Mammary epithelial cell (primary cell): ENCODE measurements at regions not wholly inside any gene's neighbourhood (a gene's known extent, or its start where the extent isn't known, plus 50 kb on each side); places are given as distances from the start of the nearest gene placed in this dataset.

ENCODE experiments used
- CTCF ChIP-seq, 2 donors: IDR thresholded peaks in 1 of 2; conservative IDR thresholded peaks in 1 of 2; 2 replicates each; pipeline ENCODE4 v1.5.1; 2011 to 2012; ENCODE audit warnings: inconsistent platforms in 2 of 2, low read length in 2 of 2, mild to moderate bottlenecking in 2 of 2, control low read depth in 1 of 2, low read depth in 1 of 2; ENCODE audit not compliant: insufficient read depth in 1 of 2; ENCODE audit errors: extremely low read depth in 1 of 2
- EZH2 ChIP-seq: IDR thresholded peaks from 2 replicates; pipeline ENCODE4 v1.6.1; 2012; ENCODE audit warnings: low read length, inconsistent platforms, borderline replicate concordance

DNA sequence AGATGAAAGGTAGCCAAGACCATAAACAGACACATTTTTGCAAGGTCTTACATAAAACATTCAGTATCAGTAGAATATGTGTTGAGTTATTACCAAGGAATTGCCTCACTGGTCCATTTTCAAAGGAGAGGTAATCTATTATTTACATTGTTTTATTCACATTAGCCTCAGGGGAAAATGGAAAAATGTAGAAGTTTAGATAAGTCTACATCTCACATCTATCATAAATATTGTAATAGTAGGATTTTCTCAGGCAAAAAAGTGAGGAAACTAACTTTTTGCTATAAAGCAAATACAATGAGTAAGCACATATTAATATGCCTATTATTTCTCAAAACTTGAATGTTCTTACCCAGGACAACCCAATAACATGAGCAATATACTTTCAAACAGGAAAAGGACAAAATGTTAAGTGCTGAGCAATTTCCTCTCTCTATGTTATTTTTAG lies 184.6 kb upstream of the AGTR1 start:
- TF ChIP-seq CTCF (conservative IDR thresholded peaks at IDR 0.05 in 1 of 2, IDR thresholded peaks at IDR 0.05 in 1 of 2; ENCODE audit: extremely low read depth in 1 of 2, insufficient read depth in 1 of 2, low read depth in 1 of 2, low read length in 2 of 2) (no peak), EZH2 (no peak)
